ENCODE measurements at regions not wholly inside any gene's neighbourhood (a gene's known extent, or its start where the extent isn't known, plus 50 kb on each side); places are given as distances from the start of the nearest gene placed in this dataset.

DNA sequence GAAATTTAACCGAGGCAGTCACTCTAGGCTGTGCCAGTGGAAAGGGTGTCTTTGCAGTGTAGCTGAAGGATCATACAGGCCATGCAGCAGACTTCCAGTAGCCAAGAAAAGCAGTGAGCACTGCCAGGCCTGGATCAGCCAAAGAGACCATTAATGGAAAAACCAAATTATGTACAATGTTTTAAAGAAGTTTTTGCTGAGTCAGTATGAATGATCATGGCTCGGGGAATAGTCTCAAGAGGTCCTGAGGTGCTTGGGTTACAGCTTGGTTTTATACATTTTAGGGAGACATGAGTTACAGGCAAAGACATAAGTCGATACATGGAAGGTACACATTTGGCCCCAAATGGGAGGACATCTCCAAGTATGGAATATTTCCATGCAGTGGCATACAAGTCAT lies 141.3 kb downstream of the YTHDC2 start:
- TF ChIP-seq POLR2AphosphoS5 (IDR thresholded peaks at IDR 0.05; ENCODE audit: low read depth, low read length) (no peak), CTCF (IDR thresholded peaks at IDR 0.05) (no peak), REST (IDR thresholded peaks at IDR 0.05; ENCODE audit: insufficient read depth in 1 of 2, low read depth in 2 of 2, low read length in 1 of 2) (no peak), TCF7L2 (IDR thresholded peaks at IDR 0.05; ENCODE audit: low read depth, low read length) (no peak)

Measured in Panc1 (cell line).